HepG2 (cell line): ENCODE measurements at regions not wholly inside any gene's neighbourhood (a gene's known extent, or its start where the extent isn't known, plus 50 kb on each side); places are given as distances from the start of the nearest gene placed in this dataset.
"Not testable (repeated sequence)": the region's sequence is repeated elsewhere in the genome, so short reads cannot be mapped to it uniquely, and the experiment has no call there.

Experiments
- EP300 ChIP-seq, 3 experiments: sonication (generic) in 1 of 3; formaldehyde crosslinking in 1 of 3; IDR thresholded peaks; 2 replicates each; pipeline versions ENCODE4 v1.5.1 to v1.6.1; 2011 to 2020; ENCODE audit warnings: low read depth in 2 of 3, low read length in 2 of 3, borderline replicate concordance in 1 of 3, improper control_type of control experiment in 1 of 3, mild to moderate bottlenecking in 1 of 3, missing genetic modification reagents in 1 of 3, moderate library complexity in 1 of 3
- NFIC ChIP-seq: IDR thresholded peaks from 2 replicates; pipeline ENCODE4 v1.6.1; 2012; ENCODE audit warnings: mild to moderate bottlenecking, low read length, inconsistent platforms
- POLR2A ChIP-seq, 2 experiments: IDR thresholded peaks; 2 replicates each; pipeline ENCODE4 v1.6.1; 2011; ENCODE audit warnings: low read depth in 2 of 2, low read length in 2 of 2, mild to moderate bottlenecking in 1 of 2, moderate library complexity in 1 of 2; ENCODE audit not compliant: insufficient read depth in 1 of 2
- ZFP36L2 ChIP-seq: sonication (generic); formaldehyde crosslinking; IDR thresholded peaks from 2 replicates; pipeline ENCODE4 v1.4.0; 2020; ENCODE audit warnings: missing genetic modification reagents

DNA sequence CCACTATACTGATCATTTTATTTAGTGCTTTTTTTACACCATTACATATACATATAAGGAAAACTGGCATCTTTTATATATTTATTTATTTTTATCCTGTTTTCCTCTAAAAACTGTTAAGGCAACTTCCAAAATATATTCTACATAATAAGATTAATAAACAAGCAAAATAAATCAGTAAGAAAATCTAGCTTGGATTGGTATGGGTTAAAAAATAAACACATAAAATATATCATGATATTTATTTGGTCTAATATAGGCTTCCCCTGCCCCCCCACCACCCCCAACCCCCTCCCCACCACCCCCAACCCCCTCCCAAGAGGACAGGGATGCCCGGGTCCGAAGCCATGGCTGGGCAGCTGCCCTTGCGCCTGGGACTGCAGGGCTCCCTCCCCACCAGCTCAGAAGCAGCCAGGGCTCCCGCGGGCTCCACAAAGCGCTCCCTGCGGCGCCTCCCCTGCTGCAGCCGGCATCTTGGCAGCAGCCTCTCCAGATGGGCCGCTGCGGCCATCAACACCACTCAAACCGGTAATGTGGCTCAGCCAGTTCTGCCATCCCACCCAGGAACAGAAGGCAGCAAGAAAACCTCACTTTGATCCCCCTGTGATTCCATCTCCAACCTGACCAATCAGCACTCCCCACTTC, 319.3 kb downstream of the SPATA31A6 start:
- TF ChIP-seq EP300 (IDR thresholded peaks at IDR 0.05; ENCODE audit: low read depth in 2 of 2, low read length in 2 of 2); EP300 (CRISPR knock-in tag; IDR thresholded peaks at IDR 0.05; ENCODE audit: borderline replicate concordance); NFIC; ZFP36L2 (CRISPR knock-in tag); POLR2A (IDR thresholded peaks at IDR 0.05; ENCODE audit: insufficient read depth in 1 of 2, low read depth in 2 of 2, low read length in 2 of 2): not testable (repeated sequence)
